Kidney epithelial cell (primary cell): ENCODE measurements at regions not wholly inside any gene's neighbourhood (a gene's known extent, or its start where the extent isn't known, plus 50 kb on each side); places are given as distances from the start of the nearest gene placed in this dataset.

ENCODE experiments used
- DNase-seq: peaks from one replicate; pipeline ENCODE4 v3.0.0-alpha.2; 2010; ENCODE audit warnings: low read depth
- H3K27me3 ChIP-seq: 2 replicates; pipeline ENCODE4 v1.6.0; 2011; ENCODE audit warnings: low read length; ENCODE audit not compliant: control insufficient read depth, insufficient read depth
- H3K36me3 ChIP-seq: 2 replicates; pipeline ENCODE4 v1.5.1; 2011; ENCODE audit warnings: low read length; ENCODE audit not compliant: control insufficient read depth, insufficient read depth
- H3K4me3 ChIP-seq: 2 replicates; pipeline ENCODE4 v1.5.1; 2011; ENCODE audit warnings: low read depth, mild to moderate bottlenecking, control low read depth, low read length
- TF ChIP-seq, protein P1 (sequence below): IDR thresholded peaks from 2 replicates; pipeline ENCODE4 v1.5.1; 2011; ENCODE audit warnings: mild to moderate bottlenecking, moderate library complexity, low read length, control low read depth, inconsistent platforms; ENCODE audit not compliant: insufficient read depth, poor library complexity, severe bottlenecking

GRCh38 chr13:55727683-55728082 is 1413.0 kb upstream of the PRR20A start:
- no peaks in the 10 kb centered on the region for H3K36me3 ChIP-seq
- H3K4me3 ChIP-seq: no peak overlapping the region
- TF ChIP-seq, protein P1, sequence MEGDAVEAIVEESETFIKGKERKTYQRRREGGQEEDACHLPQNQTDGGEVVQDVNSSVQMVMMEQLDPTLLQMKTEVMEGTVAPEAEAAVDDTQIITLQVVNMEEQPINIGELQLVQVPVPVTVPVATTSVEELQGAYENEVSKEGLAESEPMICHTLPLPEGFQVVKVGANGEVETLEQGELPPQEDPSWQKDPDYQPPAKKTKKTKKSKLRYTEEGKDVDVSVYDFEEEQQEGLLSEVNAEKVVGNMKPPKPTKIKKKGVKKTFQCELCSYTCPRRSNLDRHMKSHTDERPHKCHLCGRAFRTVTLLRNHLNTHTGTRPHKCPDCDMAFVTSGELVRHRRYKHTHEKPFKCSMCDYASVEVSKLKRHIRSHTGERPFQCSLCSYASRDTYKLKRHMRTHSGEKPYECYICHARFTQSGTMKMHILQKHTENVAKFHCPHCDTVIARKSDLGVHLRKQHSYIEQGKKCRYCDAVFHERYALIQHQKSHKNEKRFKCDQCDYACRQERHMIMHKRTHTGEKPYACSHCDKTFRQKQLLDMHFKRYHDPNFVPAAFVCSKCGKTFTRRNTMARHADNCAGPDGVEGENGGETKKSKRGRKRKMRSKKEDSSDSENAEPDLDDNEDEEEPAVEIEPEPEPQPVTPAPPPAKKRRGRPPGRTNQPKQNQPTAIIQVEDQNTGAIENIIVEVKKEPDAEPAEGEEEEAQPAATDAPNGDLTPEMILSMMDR: no peak
- no peak for DNase-seq
- H3K27me3 ChIP-seq: no peaks in the 10 kb centered on the region

DNA sequence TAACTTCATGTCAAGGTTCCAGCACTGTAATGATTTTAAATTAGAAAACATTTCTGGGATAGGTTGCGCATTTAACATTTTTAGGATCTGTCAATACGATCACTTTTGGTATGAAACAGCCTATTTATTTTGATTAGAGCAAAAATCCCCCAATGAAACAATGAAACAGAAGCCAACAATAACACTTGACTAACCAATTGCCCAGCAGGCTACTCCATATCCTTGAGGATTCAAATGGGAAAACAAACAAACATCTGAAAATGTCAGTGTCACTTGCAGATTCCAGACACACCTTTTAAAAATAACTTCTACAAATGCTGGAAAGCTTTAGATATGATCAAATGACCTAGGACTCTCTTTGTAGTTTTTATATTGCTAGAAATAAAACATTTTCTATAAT is 1412.5 kb upstream of the PRR20A start:
- Histone ChIP-seq H3K27me3 (no peaks in the 10 kb centered on the region), H3K36me3 (no peaks in the 10 kb centered on the region), H3K4me3 (no peak overlapping the region)
- DNase-seq: no peak
- TF ChIP-seq, protein P1: no peak

- TF ChIP-seq, protein P1: no peak
- Histone ChIP-seq H3K27me3 (no peaks in the 10 kb centered on the region), H3K4me3 (no peak overlapping the region), H3K36me3 (no peaks in the 10 kb centered on the region)
- DNase-seq: no peak
These were observed 1394.9 kb upstream of the PRR20A start for GRCh38 chr13:55745828-55746227.

- TF ChIP-seq, protein P1: no peak
- DNase-seq: no peak
- H3K36me3 ChIP-seq: no peaks in the 10 kb centered on the region
- no peak overlapping the region for H3K4me3 ChIP-seq
- H3K27me3 ChIP-seq: no peaks in the 10 kb centered on the region
These were observed 1378.7 kb upstream of the PRR20A start for GRCh38 chr13:55761986-55762385.

DNA sequence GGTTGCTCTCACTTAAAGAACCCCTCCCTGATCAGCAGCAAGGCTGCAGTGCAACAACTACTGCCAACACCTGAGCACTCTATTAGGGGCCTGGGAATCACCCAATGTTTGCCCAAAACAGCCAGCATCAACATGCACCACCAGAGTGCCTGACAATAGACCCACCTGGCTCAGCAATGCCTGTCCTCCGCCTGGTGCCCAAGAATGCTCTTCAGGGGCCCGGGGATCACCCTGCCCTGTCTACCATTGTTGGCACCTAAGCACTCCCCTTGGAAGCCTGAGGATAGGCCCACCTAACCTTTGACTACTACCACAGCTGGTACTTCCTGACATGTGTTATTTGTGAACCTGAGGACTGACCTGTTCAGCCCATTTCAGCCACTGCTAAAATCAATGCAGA is 1363.1 kb upstream of the PRR20A start:
- Histone ChIP-seq H3K27me3 (no peaks in the 10 kb centered on the region), H3K4me3 (no peak overlapping the region), H3K36me3 (no peaks in the 10 kb centered on the region)
- TF ChIP-seq, protein P1: no peak
- DNase-seq: no peak

DNA sequence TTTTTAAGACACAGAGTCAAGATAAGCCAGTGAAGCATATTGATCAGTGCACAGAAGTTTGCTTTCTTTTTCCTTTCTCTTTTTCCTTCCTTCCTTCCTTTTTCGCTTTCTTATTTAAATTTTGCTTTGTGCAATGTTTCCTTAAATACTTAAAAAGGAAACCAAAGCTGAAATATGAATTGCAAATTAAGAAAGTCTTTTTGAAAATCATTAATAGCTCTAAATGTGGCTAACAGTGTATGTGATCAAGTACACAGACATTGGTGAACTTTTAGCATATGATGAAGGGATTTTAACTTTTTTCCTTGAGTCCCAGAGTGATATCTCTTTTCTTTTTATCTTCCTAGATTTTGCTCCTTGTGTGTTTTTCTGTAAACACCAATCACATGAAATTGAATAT is 1356.9 kb upstream of the PRR20A start:
- Histone ChIP-seq H3K27me3 (no peaks in the 10 kb centered on the region), H3K4me3 (no peak overlapping the region), H3K36me3 (no peaks in the 10 kb centered on the region)
- TF ChIP-seq, protein P1: no peak
- DNase-seq: no peak
